GM18867 (cell line): ENCODE measurements at regions not wholly inside any gene's neighbourhood (a gene's known extent, or its start where the extent isn't known, plus 50 kb on each side); places are given as distances from the start of the nearest gene placed in this dataset.
"Not testable (repeated sequence)": the region's sequence is repeated elsewhere in the genome, so short reads cannot be mapped to it uniquely, and the experiment has no call there.

Source experiments
- ATAC-seq: cut with Tn5 transposase; IDR thresholded peaks from one replicate; pipeline ENCODE4 v1.9.1; 2021; ENCODE audit warnings: mild to moderate bottlenecking, moderate library complexity; ENCODE audit not compliant: unreplicated experiment

DNA sequence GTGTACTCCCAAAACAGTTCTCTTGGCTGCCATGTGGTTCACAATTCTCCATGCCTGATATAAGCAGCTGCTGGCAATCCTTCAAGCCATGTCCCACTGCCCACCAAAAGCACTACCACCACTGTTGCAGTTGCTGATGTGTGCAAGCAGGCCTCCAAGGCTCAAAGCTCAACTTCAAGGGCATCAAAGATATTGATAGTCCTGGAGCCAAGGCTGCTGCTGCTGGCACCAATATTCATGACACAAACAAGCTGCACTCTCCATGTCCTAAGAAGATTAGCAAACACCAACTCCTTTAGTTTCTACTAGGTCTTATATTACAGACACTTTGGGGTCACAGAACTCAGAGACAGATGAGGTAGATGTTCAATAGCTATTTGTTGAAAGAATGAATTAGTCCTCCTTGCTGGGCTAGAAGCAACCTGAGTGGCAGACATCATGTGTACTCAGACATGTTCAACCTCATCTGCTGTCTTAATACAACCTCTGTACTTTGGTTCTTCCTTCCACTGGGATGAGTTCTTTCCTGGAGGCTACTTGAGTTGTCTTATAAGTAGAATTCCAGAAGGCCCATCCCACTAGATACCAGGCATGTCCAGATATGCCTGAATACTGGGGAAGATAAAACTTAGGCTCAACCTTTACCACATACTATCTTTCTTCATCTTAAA lies 104.5 kb upstream of the UGP2 start:
- no peak for ATAC-seq

DNA sequence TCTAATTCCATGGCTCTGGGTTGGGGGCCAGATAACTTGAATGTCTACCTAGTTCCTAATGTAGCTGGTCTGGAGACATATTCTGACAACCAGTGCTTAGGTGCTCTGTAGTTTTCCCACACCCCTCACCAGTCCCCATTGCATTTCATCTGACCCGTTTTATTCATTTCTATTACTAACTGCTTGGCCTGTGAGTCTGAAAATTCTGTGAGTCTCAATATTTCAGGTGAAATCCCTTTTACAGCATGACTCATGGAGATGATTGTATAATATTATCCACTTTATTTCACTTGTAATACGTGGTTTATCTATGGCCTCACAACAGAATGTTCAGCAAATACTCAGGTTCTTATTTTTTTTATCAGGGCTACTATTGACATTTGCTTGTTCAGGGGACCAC lies 103.7 kb upstream of the UGP2 start:
- ATAC-seq: no peak

GRCh38 chr2:63739180-63739579 lies 102.5 kb upstream of the UGP2 start:
- not testable (repeated sequence) for ATAC-seq

GRCh38 chr2:63740020-63740419 lies 101.7 kb upstream of the UGP2 start:
- no peak for ATAC-seq

GRCh38 chr2:63740943-63741342 lies 100.8 kb upstream of the UGP2 start:
- ATAC-seq: no peak

- no peak for ATAC-seq
Observed at GRCh38 chr2:63741884-63742579, 99.7 kb upstream of the UGP2 start.

DNA sequence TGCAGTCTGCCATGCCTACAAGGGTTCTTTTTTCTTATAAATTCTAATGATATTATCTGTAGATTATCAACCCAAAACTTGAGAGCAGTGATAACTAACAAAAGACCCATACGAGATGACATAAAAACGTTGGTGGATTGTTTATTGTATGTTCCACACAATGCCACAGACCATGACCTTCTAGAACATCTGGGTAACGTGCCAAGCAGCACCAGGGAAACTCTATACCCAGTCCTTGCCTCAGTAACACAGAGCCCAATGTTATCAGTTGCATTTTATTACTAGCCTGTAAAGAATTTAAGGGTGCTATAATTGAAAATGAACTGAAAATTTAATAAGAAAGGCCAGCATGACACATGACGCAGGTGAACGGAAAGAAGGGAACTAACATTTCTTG lies 99.1 kb upstream of the UGP2 start:
- no peak for ATAC-seq

- no peak for ATAC-seq
Observed at GRCh38 chr2:63743170-63743981, 98.3 kb upstream of the UGP2 start.

DNA sequence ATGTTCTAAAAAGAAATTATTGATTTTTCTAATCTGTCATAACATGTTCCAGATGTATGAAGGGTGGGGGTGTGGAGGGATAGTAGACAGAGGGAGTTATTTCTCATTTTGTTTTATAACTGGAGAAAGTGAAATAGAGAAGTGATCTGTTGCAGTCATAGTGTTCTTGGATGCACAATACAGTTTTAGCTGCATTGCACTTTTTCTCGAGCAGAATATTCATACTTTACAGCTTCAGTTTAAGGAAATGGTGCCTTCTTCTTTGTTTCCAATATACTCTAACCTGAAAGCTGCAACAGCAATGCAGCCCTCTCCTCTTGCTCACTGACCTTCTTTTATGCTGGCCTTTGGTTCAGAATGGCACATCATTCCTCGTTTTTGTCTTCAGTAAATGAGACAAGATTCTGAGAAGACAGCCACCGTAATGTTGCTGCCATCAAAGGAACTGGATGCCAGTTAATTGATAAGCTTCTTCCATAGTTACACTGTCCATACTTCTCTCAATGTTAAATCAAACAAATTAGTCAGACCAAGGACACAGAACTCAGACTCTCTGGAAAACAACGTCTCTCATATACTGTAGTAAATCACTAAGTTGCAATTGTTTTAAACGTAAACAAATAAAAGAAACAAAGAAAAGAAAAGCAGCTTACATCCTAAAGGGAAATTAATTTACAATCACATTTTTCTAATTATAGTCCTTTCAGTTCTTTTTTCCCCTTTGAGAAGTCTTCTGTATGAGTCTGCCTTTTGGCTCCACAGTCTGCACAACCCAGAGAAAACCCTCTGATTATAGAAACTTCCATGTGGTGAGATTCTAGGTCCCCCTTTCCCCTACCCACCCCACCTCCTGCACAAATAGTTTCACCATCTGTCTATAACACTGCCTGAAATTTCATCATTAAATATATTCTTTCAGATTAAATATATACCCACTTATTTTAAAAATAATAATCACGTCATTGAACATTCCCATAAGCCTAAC lies 97.4 kb upstream of the UGP2 start:
- ATAC-seq: no peak

DNA sequence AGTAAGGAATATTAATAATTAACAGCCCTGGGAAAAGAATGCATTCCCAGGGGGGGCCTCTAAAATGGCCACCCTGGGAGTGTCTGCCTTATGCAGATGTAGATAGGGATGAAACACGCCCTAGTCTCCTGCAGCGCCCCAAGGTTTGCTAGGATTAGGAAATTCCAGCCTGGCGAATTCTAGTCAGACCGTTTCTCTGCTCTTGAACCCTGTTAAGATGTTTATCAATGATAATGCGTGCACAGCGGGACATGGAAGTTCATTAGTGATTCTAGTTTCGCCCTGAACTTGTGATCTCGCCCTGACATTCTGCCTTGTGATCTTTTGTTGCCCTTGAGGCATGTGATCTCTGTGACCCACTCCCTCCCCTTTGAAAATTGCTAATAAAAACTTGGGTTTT lies 95.1 kb upstream of the UGP2 start:
- not testable (repeated sequence) for ATAC-seq

GRCh38 chr2:63751901-63752300 lies 89.8 kb upstream of the UGP2 start:
- ATAC-seq: no peak

- ATAC-seq: no peak
Observed at GRCh38 chr2:63755216-63755615, 86.5 kb upstream of the UGP2 start.

DNA sequence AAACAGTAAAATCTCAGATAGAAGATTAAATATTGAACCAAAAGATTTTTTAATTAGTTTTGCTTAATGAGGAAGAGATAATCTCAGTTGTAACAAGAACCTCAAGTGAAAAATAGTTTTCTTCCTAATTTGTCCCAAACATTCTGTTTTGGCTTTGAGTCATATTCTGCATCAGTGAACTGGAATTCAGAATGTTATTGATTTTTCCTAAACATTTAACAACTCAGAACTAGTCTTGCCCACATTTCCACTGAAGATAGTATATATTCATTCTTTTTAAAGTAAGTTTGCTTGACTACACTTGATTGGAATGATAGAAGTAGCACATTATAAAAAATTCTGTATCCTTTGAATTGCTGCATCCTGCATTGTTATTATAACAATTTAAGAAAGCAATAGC lies 85.7 kb upstream of the UGP2 start:
- no peak for ATAC-seq

DNA sequence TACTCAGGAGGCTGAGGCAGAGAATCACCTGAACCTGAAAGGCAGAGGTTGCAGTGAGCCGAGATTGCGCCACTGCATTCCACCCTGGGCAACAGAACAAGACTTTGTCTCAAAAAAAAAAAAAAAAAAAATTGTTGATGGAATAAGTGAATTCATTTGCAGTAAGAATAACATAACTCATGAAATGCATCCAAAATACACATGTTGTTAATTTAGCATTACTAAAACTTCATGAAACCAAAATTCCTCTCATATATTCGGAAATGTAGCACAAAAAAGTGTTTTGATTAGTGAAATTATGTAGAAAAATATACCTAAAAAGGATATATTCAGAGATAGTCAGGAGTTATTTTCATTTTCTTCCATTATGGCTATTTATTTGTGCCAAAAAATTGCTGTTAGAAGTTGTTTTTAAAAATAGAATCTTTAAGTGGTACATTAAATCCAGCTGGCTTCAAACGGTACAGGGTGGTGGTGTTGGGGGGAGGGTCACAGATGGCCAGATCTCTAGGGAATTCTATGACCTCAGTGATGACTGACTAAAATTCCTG lies 78.2 kb upstream of the UGP2 start:
- ATAC-seq: no peak

DNA sequence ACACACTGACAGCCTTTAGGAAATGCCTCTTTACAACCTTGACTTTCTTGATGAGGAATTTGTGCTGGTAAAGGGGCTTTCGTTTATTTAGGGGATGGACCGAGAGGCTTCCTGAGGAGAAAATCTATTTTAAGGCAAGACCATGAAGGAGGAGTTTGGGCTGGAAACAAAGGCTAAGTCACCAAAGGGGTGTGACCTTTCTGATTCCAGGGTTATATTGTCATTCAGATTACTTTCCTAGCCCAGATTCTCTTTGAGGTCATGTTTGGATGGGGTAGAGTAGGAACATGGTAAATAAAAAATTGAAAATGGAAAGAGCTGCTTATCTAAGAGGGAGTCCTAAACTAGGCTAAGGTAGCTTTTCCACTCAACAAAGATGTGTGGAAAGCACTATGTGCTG lies 77.1 kb upstream of the UGP2 start:
- no peak for ATAC-seq

GRCh38 chr2:63765117-63765516 lies 76.6 kb upstream of the UGP2 start:
- no peak for ATAC-seq

DNA sequence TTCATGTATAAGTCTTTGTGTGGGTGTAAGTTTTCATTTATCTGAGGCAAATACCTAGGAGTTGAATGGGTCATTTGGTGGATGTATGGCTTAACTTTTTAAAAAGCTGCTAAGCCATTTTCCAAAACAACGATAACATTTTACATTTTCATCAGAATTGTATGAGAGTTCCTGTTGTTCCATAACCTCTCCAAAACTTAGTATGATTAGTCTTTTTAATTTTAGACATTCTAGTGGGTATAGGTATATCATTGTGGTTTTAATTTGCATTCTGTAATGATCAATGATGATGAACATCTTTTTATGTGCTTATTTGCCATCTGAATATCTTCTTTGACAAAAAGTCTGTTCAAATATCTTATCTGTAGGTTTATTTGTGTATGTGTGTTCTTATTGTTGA lies 74.4 kb upstream of the UGP2 start:
- ATAC-seq: no peak

DNA sequence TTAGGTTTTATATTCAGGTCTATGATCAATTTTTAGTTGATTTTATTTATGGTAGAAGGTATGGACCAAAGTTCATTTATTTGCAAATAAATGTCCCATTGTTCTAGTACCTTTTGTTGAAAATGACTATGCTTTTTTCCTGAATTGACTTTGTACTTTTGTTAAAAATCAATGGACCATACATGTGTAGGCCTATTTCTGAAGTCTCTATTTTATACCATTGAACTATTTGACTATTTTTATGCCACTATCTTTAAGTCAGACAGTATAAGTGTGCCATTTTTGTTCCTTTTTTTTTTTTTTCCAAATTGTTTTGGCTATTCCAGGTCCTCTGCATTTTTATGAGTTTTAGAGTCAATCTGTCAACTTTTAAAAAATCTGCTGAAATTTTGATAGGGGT lies 73.6 kb upstream of the UGP2 start:
- ATAC-seq: no peak

- ATAC-seq: no peak
Observed at GRCh38 chr2:63769915-63770314, 71.8 kb upstream of the UGP2 start.

DNA sequence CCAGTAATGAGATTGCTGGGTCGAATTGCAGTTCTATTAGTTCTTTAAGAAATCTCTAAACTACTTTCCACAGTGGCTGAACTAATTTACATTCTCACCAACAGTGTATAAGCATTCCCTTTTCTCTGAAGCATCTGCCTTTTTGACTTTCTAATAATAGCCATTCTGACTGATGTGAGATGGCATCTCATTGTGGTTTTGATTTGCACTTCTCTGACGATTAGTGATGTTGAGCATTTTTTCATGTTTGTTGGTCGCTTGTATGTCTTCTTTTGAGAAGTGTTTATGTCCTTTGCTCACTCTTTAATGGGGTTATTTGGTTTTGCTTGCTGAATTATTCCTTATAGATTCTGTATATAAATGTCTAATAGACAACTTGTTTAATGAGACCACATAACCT lies 69.6 kb upstream of the UGP2 start:
- ATAC-seq: no peak

DNA sequence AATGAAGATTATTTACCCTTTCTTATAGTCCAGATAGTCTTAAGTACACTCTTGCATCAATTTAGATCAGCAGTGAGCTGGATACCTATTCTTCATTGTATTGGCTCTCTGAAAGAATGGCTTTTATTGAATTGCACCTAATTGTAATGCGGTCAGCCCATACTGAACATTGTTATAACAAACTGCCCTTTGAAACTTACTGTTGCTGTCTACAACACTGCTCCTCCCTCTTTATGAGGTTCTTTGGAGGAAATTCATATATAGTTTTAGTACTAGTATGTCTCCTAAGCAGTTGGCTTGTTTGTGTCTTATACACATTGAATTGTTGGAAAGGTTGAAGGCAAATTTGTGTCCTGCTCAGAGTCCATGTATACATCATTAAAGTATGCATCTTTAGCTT lies 66.5 kb upstream of the UGP2 start:
- no peak for ATAC-seq
